Erythroblast (primary cell): ENCODE measurements at regions not wholly inside any gene's neighbourhood (a gene's known extent, or its start where the extent isn't known, plus 50 kb on each side); places are given as distances from the start of the nearest gene placed in this dataset.

ENCODE experiments used
- GATA1 ChIP-seq: IDR thresholded peaks from 2 replicates; pipeline ENCODE4 v1.6.1; 2011; ENCODE audit warnings: low read depth, mild to moderate bottlenecking, control low read depth, low read length, moderate library complexity
- POLR2A ChIP-seq: IDR thresholded peaks from 2 replicates; pipeline ENCODE4 v1.6.1; 2011; ENCODE audit warnings: mild to moderate bottlenecking, low read length

- TF ChIP-seq POLR2A = no peak
- TF ChIP-seq GATA1 = no peak
These were observed 144.4 kb downstream of the SCARB1 start for GRCh38 chr12:124719231-124719630.
